ENCODE measurements at regions not wholly inside any gene's neighbourhood (a gene's known extent, or its start where the extent isn't known, plus 50 kb on each side); places are given as distances from the start of the nearest gene placed in this dataset.

- H3K27ac Mint-ChIP-seq (ENCODE audit: unreplicated experiment): no peak overlapping the region
- H3K9me3 Mint-ChIP-seq (ENCODE audit: low read depth): peaks cover 17% of the 10 kb centered on the region
- H3K27me3 Mint-ChIP-seq (ENCODE audit: low read depth): no peaks in the 10 kb centered on the region
These were observed 608.3 kb upstream of the ZP4 start for GRCh38 chr1:238499021-238499420.

GRCh38 chr1:238492271-238492670, 601.5 kb upstream of the ZP4 start:
- H3K9me3 Mint-ChIP-seq (ENCODE audit: low read depth): no peaks in the 10 kb centered on the region
- DNase-seq (ENCODE audit: low spot score): no peak
- H3K27me3 Mint-ChIP-seq (ENCODE audit: low read depth): no peaks in the 10 kb centered on the region
- H3K4me1 Mint-ChIP-seq (ENCODE audit: low read depth): no peaks in the 10 kb centered on the region
- H3K4me3 Mint-ChIP-seq (ENCODE audit: unreplicated experiment): no peak overlapping the region
- no peak overlapping the region for H3K27ac Mint-ChIP-seq (ENCODE audit: unreplicated experiment)
- TF ChIP-seq CTCF (IDR thresholded peaks at IDR 0.05): no peak
- H3K36me3 Mint-ChIP-seq (ENCODE audit: low read depth): no peaks in the 10 kb centered on the region

More at GRCh38 chr1:238499021-238499420, 608.3 kb upstream of the ZP4 start:
- Mint-ChIP-seq H3K4me1 (ENCODE audit: low read depth) (no peaks in the 10 kb centered on the region), H3K36me3 (ENCODE audit: low read depth) (no peaks in the 10 kb centered on the region), H3K4me3 (ENCODE audit: unreplicated experiment) (no peak overlapping the region)
- DNase-seq (ENCODE audit: low spot score): no peak
- no peak for TF ChIP-seq CTCF (IDR thresholded peaks at IDR 0.05)

GRCh38 chr1:238491265-238491664, 600.5 kb upstream of the ZP4 start:
- no peaks in the 10 kb centered on the region for H3K27me3 Mint-ChIP-seq (ENCODE audit: low read depth)
- H3K27ac Mint-ChIP-seq (ENCODE audit: unreplicated experiment): no peak overlapping the region
- H3K36me3 Mint-ChIP-seq (ENCODE audit: low read depth): no peaks in the 10 kb centered on the region
- H3K4me3 Mint-ChIP-seq (ENCODE audit: unreplicated experiment): no peak overlapping the region
- DNase-seq (ENCODE audit: low spot score): no peak
- no peak for TF ChIP-seq CTCF (IDR thresholded peaks at IDR 0.05)
- H3K9me3 Mint-ChIP-seq (ENCODE audit: low read depth): no peaks in the 10 kb centered on the region
- H3K4me1 Mint-ChIP-seq (ENCODE audit: low read depth): peaks cover 4% of the 10 kb centered on the region

GRCh38 chr1:238489006-238489405, 598.3 kb upstream of the ZP4 start:
- H3K27me3 Mint-ChIP-seq (ENCODE audit: low read depth): no peaks in the 10 kb centered on the region
- DNase-seq (ENCODE audit: low spot score): no peak
- no peak overlapping the region for H3K4me3 Mint-ChIP-seq (ENCODE audit: unreplicated experiment)
- H3K36me3 Mint-ChIP-seq (ENCODE audit: low read depth): no peaks in the 10 kb centered on the region
- peaks cover 16% of the 10 kb centered on the region for H3K4me1 Mint-ChIP-seq (ENCODE audit: low read depth)
- no peak for TF ChIP-seq CTCF (IDR thresholded peaks at IDR 0.05)
- no peaks in the 10 kb centered on the region for H3K9me3 Mint-ChIP-seq (ENCODE audit: low read depth)
- no peak overlapping the region for H3K27ac Mint-ChIP-seq (ENCODE audit: unreplicated experiment)

GRCh38 chr1:238488401-238488800, 597.7 kb upstream of the ZP4 start:
- Mint-ChIP-seq H3K36me3 (ENCODE audit: low read depth) (no peaks in the 10 kb centered on the region), H3K4me1 (ENCODE audit: low read depth) (peaks cover 23% of the 10 kb centered on the region), H3K4me3 (ENCODE audit: unreplicated experiment) (no peak overlapping the region), H3K27me3 (ENCODE audit: low read depth) (no peaks in the 10 kb centered on the region), H3K27ac (ENCODE audit: unreplicated experiment) (no peak overlapping the region), H3K9me3 (ENCODE audit: low read depth) (no peaks in the 10 kb centered on the region)
- TF ChIP-seq CTCF (IDR thresholded peaks at IDR 0.05): no peak
- no peak for DNase-seq (ENCODE audit: low spot score)

All from chondrocyte (in vitro differentiated cells).